ENCODE measurements at regions not wholly inside any gene's neighbourhood (a gene's known extent, or its start where the extent isn't known, plus 50 kb on each side); places are given as distances from the start of the nearest gene placed in this dataset.

- TF ChIP-seq CTCF (IDR thresholded peaks at IDR 0.05) (no peak), POLR2A (IDR thresholded peaks at IDR 0.05) (no peak), POLR2AphosphoS5 (IDR thresholded peaks at IDR 0.05) (no peak)
Measured at GRCh38 chr12:3967556-3968160, 94.5 kb upstream of the PARP11 start.

Data from breast epithelium (tissue), 3 donors.